Activated naive CD4-positive, alpha-beta T cell treated with anti-CD3 and anti-CD28 coated beads, Interleukin-2, amount 50 U/mL, for 72 hours (primary cell): ENCODE measurements at regions not wholly inside any gene's neighbourhood (a gene's known extent, or its start where the extent isn't known, plus 50 kb on each side); places are given as distances from the start of the nearest gene placed in this dataset.
A peak's percentile ranks its signal among the peaks of the same experiment; 100 is the strongest.

Experiments used
- ATAC-seq, 2 donors: fragments of 150-1000 bp; cut with Tn5 transposase; 2 replicates each; pipeline ENCODE4 v1.10.0; 2021; ENCODE audit warnings: mild to moderate bottlenecking in 2 of 2, moderate library complexity in 2 of 2
- DNase-seq, 2 donors: peaks; one replicate each; pipeline ENCODE4 v3.0.0; 2021 to 2022; ENCODE audit warnings: low spot score in 2 of 2
- H3K27ac Mint-ChIP-seq, 2 donors: one replicate each; pipeline ENCODE4 v1.8.0; 2022; ENCODE audit warnings: mild to moderate bottlenecking in 2 of 2, mixed read lengths in 2 of 2
- H3K36me3 Mint-ChIP-seq, 2 donors: one replicate each; pipeline ENCODE4 v1.8.0; 2022; ENCODE audit warnings: mixed read lengths in 2 of 2
- H3K9me3 Mint-ChIP-seq, 2 donors: one replicate each; pipeline ENCODE4 v1.8.0; 2022; ENCODE audit warnings: mixed read lengths in 2 of 2

GRCh38 chr22:44426981-44427380, 71.1 kb downstream of the RTL6 start:
- no peak for ATAC-seq
- peak in 1 of 2 donors; percentile 6 for DNase-seq
- Mint-ChIP-seq H3K9me3 (no peaks in the 10 kb centered on the region), H3K36me3 (no peaks in the 10 kb centered on the region), H3K27ac (no peak overlapping the region)

- Mint-ChIP-seq H3K27ac (no peak overlapping the region), H3K9me3 (peaks cover 1 to 2% of the 10 kb centered on the region in 2 donors), H3K36me3 (no peaks in the 10 kb centered on the region)
- peak in 1 of 2 donors; percentile 13 for DNase-seq
- ATAC-seq: no peak
Observed at GRCh38 chr22:44425694-44426045, 72.4 kb downstream of the RTL6 start.

GRCh38 chr22:44424867-44425693, 73.0 kb downstream of the RTL6 start:
- H3K27ac Mint-ChIP-seq: no peak overlapping the region
- DNase-seq (peak in 1 of 2 donors; percentile 21), ATAC-seq (no peak)
- H3K36me3 Mint-ChIP-seq: peaks cover 0 to under 1% of the 10 kb centered on the region in 2 donors
- peaks cover 4 to 5% of the 10 kb centered on the region in 2 donors for H3K9me3 Mint-ChIP-seq

GRCh38 chr22:44424359-44424682, 73.7 kb downstream of the RTL6 start:
- peaks cover 11 to 13% of the 10 kb centered on the region in 2 donors for H3K9me3 Mint-ChIP-seq
- DNase-seq: no peak
- no peak for ATAC-seq
- peaks cover 6% of the 10 kb centered on the region in 2 donors for H3K36me3 Mint-ChIP-seq
- H3K27ac Mint-ChIP-seq: no peak overlapping the region

GRCh38 chr22:44423556-44424358, 74.3 kb downstream of the RTL6 start:
- DNase-seq: peak in 1 of 2 donors; percentile 11
- no peak for ATAC-seq
- Mint-ChIP-seq H3K27ac (peak overlapping the region in 1 of 2 donors; percentile 37), H3K9me3 (peaks cover 14 to 15% of the 10 kb centered on the region in 2 donors), H3K36me3 (peaks cover 6% of the 10 kb centered on the region in 2 donors)

GRCh38 chr22:44422746-44423380, 75.2 kb downstream of the RTL6 start:
- Mint-ChIP-seq H3K36me3 (peaks cover 6% of the 10 kb centered on the region in 2 donors), H3K27ac (peak overlapping the region in 1 of 2 donors; percentile 37), H3K9me3 (peaks cover 14 to 18% of the 10 kb centered on the region in 2 donors)
- DNase-seq (peak in 1 of 2 donors; percentile 18), ATAC-seq (no peak)

- no peak for DNase-seq
- Mint-ChIP-seq H3K9me3 (peaks cover 21 to 28% of the 10 kb centered on the region in 2 donors), H3K27ac (no peak overlapping the region), H3K36me3 (peaks cover 6 to 15% of the 10 kb centered on the region in 2 donors)
- ATAC-seq: peak; percentile 33 to 51
Observed at GRCh38 chr22:44419429-44419828, 78.6 kb downstream of the RTL6 start.

GRCh38 chr22:44413211-44413610, 84.8 kb downstream of the RTL6 start:
- peaks cover 8 to 10% of the 10 kb centered on the region in 2 donors for H3K9me3 Mint-ChIP-seq
- no peak overlapping the region for H3K27ac Mint-ChIP-seq
- H3K36me3 Mint-ChIP-seq: peaks cover 0 to 9% of the 10 kb centered on the region in 2 donors
- no peak for DNase-seq
- no peak for ATAC-seq

GRCh38 chr22:44412136-44412731, 85.8 kb downstream of the RTL6 start:
- Mint-ChIP-seq H3K27ac (no peak overlapping the region), H3K9me3 (peaks cover 8 to 10% of the 10 kb centered on the region in 2 donors), H3K36me3 (peaks cover 0 to 9% of the 10 kb centered on the region in 2 donors)
- no peak for ATAC-seq
- peak in 1 of 2 donors; percentile 31 for DNase-seq

GRCh38 chr22:44411226-44412135, 86.6 kb downstream of the RTL6 start:
- ATAC-seq (no peak), DNase-seq (no peak)
- H3K27ac Mint-ChIP-seq: no peak overlapping the region
- H3K36me3 Mint-ChIP-seq: peaks cover 0 to 8% of the 10 kb centered on the region in 2 donors
- peaks cover 7 to 8% of the 10 kb centered on the region in 2 donors for H3K9me3 Mint-ChIP-seq

GRCh38 chr22:44410451-44410991, 87.5 kb downstream of the RTL6 start:
- Mint-ChIP-seq H3K9me3 (no peaks in the 10 kb centered on the region), H3K36me3 (no peaks in the 10 kb centered on the region), H3K27ac (no peak overlapping the region)
- ATAC-seq (no peak), DNase-seq (no peak)

- DNase-seq (no peak), ATAC-seq (no peak)
- no peak overlapping the region for H3K27ac Mint-ChIP-seq
- no peaks in the 10 kb centered on the region for H3K36me3 Mint-ChIP-seq
- H3K9me3 Mint-ChIP-seq: no peaks in the 10 kb centered on the region
Observed at GRCh38 chr22:44409974-44410316, 88.1 kb downstream of the RTL6 start.

GRCh38 chr22:44409211-44409973, 88.6 kb downstream of the RTL6 start:
- no peak overlapping the region for H3K27ac Mint-ChIP-seq
- no peaks in the 10 kb centered on the region for H3K36me3 Mint-ChIP-seq
- no peaks in the 10 kb centered on the region for H3K9me3 Mint-ChIP-seq
- DNase-seq (no peak), ATAC-seq (no peak)

GRCh38 chr22:44408829-44409192, 89.2 kb downstream of the RTL6 start:
- Mint-ChIP-seq H3K36me3 (no peaks in the 10 kb centered on the region), H3K27ac (no peak overlapping the region), H3K9me3 (no peaks in the 10 kb centered on the region)
- ATAC-seq: no peak
- no peak for DNase-seq
